ENCODE measurements at regions not wholly inside any gene's neighbourhood (a gene's known extent, or its start where the extent isn't known, plus 50 kb on each side); places are given as distances from the start of the nearest gene placed in this dataset.

DNA sequence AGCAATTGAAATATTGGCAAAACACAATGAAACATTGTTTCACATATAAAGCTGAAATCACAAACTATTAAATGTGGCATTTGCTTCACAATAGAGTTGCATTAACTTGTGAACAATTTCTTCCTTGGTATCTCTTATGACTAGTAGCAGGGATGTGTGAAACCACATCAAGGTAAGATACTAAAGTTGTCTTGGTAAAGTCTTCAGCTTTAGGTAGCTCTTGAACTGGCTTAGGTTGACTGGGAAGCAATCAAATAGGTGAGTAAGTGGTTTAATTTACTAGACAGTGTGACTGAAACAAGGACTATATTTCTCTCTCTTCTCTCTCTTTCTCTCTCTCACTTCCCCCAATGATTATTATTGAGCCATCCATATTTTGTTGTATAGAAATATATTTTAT, 141.5 kb upstream of the KCNK2 start:
- TF ChIP-seq POLR2A (IDR thresholded peaks at IDR 0.05; ENCODE audit: insufficient read depth in 1 of 2, low read depth in 2 of 2, low read length in 2 of 2) (no peak), NFIC (IDR thresholded peaks at IDR 0.05; ENCODE audit: low read length) (no peak), ATM (IDR thresholded peaks at IDR 0.05; ENCODE audit: borderline replicate concordance) (no peak), KAT7 (CRISPR knock-in tag; IDR thresholded peaks at IDR 0.05; ENCODE audit: borderline replicate concordance) (no peak), MXI1 (IDR thresholded peaks at IDR 0.05; ENCODE audit: borderline replicate concordance, low read depth, low read length) (no peak), ADNP (CRISPR knock-in tag; IDR thresholded peaks at IDR 0.05) (no peak), TBP (CRISPR knock-in tag; IDR thresholded peaks at IDR 0.05) (no peak), ZFP36 (IDR thresholded peaks at IDR 0.05; ENCODE audit: borderline replicate concordance, low read depth, low read length, partially characterized antibody) (no peak), ZNF230 (CRISPR knock-in tag; IDR thresholded peaks at IDR 0.05) (no peak), JUN (CRISPR knock-in tag; IDR thresholded peaks at IDR 0.05) (no peak), SCMH1 (CRISPR knock-in tag; IDR thresholded peaks at IDR 0.05; ENCODE audit: borderline replicate concordance) (no peak)
- TF ChIP-seq, protein P1, sequence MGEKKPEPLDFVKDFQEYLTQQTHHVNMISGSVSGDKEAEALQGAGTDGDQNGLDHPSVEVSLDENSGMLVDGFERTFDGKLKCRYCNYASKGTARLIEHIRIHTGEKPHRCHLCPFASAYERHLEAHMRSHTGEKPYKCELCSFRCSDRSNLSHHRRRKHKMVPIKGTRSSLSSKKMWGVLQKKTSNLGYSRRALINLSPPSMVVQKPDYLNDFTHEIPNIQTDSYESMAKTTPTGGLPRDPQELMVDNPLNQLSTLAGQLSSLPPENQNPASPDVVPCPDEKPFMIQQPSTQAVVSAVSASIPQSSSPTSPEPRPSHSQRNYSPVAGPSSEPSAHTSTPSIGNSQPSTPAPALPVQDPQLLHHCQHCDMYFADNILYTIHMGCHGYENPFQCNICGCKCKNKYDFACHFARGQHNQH (CRISPR knock-in tag; IDR thresholded peaks at IDR 0.05): no peak
- TF ChIP-seq, protein P2, sequence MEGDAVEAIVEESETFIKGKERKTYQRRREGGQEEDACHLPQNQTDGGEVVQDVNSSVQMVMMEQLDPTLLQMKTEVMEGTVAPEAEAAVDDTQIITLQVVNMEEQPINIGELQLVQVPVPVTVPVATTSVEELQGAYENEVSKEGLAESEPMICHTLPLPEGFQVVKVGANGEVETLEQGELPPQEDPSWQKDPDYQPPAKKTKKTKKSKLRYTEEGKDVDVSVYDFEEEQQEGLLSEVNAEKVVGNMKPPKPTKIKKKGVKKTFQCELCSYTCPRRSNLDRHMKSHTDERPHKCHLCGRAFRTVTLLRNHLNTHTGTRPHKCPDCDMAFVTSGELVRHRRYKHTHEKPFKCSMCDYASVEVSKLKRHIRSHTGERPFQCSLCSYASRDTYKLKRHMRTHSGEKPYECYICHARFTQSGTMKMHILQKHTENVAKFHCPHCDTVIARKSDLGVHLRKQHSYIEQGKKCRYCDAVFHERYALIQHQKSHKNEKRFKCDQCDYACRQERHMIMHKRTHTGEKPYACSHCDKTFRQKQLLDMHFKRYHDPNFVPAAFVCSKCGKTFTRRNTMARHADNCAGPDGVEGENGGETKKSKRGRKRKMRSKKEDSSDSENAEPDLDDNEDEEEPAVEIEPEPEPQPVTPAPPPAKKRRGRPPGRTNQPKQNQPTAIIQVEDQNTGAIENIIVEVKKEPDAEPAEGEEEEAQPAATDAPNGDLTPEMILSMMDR (CRISPR knock-in tag; IDR thresholded peaks at IDR 0.05): no peak

Data from HepG2 (cell line).